ENCODE measurements at regions not wholly inside any gene's neighbourhood (a gene's known extent, or its start where the extent isn't known, plus 50 kb on each side); places are given as distances from the start of the nearest gene placed in this dataset.
"Not testable (repeated sequence)": the region's sequence is repeated elsewhere in the genome, so short reads cannot be mapped to it uniquely, and the experiment has no call there.

- no peak for TF ChIP-seq CTCF (IDR thresholded peaks at IDR 0.05; ENCODE audit: low read depth, low read length, missing control alignments)
- H3K4me3 ChIP-seq (replicated peaks; ENCODE audit: low read depth, low read length): no peak overlapping the region
- DNase-seq (ENCODE audit: extremely low read depth, low read depth): no peak
Observed at GRCh38 chr9:85321561-85321960, 420.2 kb downstream of the AGTPBP1 start.

- H3K4me3 ChIP-seq (replicated peaks; ENCODE audit: low read depth, low read length): no peak overlapping the region
- TF ChIP-seq CTCF (IDR thresholded peaks at IDR 0.05; ENCODE audit: low read depth, low read length, missing control alignments): no peak
- no peak for DNase-seq (ENCODE audit: extremely low read depth, low read depth)
Observed at GRCh38 chr9:85319936-85320656, 421.7 kb downstream of the AGTPBP1 start.

- DNase-seq (ENCODE audit: extremely low read depth, low read depth); H3K4me3 ChIP-seq (replicated peaks; ENCODE audit: low read depth, low read length): not testable (repeated sequence)
Observed at GRCh38 chr9:85315535-85315934, 426.2 kb downstream of the AGTPBP1 start.

- DNase-seq (ENCODE audit: extremely low read depth, low read depth): no peak
- no peak overlapping the region for H3K4me3 ChIP-seq (replicated peaks; ENCODE audit: low read depth, low read length)
- TF ChIP-seq CTCF (IDR thresholded peaks at IDR 0.05; ENCODE audit: low read depth, low read length, missing control alignments): no peak
Observed at GRCh38 chr9:85310573-85310972, 431.2 kb downstream of the AGTPBP1 start.

GRCh38 chr9:85303757-85304134 is 438.0 kb downstream of the AGTPBP1 start:
- DNase-seq (ENCODE audit: extremely low read depth, low read depth): no peak
- H3K4me3 ChIP-seq (replicated peaks; ENCODE audit: low read depth, low read length): no peak overlapping the region
- no peak for TF ChIP-seq CTCF (IDR thresholded peaks at IDR 0.05; ENCODE audit: low read depth, low read length, missing control alignments)

GRCh38 chr9:85302938-85303756 is 438.6 kb downstream of the AGTPBP1 start:
- no peak for DNase-seq (ENCODE audit: extremely low read depth, low read depth)
- no peak for TF ChIP-seq CTCF (IDR thresholded peaks at IDR 0.05; ENCODE audit: low read depth, low read length, missing control alignments)
- H3K4me3 ChIP-seq (replicated peaks; ENCODE audit: low read depth, low read length): no peak overlapping the region

- TF ChIP-seq CTCF (IDR thresholded peaks at IDR 0.05; ENCODE audit: low read depth, low read length, missing control alignments): no peak
- H3K4me3 ChIP-seq (replicated peaks; ENCODE audit: low read depth, low read length): no peak overlapping the region
- DNase-seq (ENCODE audit: extremely low read depth, low read depth): no peak
Observed at GRCh38 chr9:85298499-85298898, 443.3 kb downstream of the AGTPBP1 start.

- H3K4me3 ChIP-seq (replicated peaks; ENCODE audit: low read depth, low read length); DNase-seq (ENCODE audit: extremely low read depth, low read depth): not testable (repeated sequence)
Observed at GRCh38 chr9:85295244-85295643, 446.5 kb downstream of the AGTPBP1 start.

Data from HFF-Myc (cell line).